IMR-90 (cell line): ENCODE measurements at regions not wholly inside any gene's neighbourhood (a gene's known extent, or its start where the extent isn't known, plus 50 kb on each side); places are given as distances from the start of the nearest gene placed in this dataset.

Source experiments
- ATAC-seq: fragments of 200-7000 bp; cut with Tn5 transposase; 2 replicates; pipeline ENCODE4 v1.9.1; 2020; ENCODE audit warnings: low read depth, mild to moderate bottlenecking, moderate library complexity
- BruUV-seq: library from RNA; stranded (reverse); fragments of 400-500 nt; replicated peaks from 2 replicates; lab custom pipeline; 2021; lab: Mats Ljungman, UMichigan
- CTCF ChIA-PET: fragments of 300-600 bp; formaldehyde crosslinking; extraction: SDS; loops from one replicate; lab custom pipeline; 2021; ENCODE audit warnings: antibody characterized with exemption; lab: Yijun Ruan, JAX
- POLR2A ChIA-PET: fragments of 300-600 bp; sonication (Branson Sonifier 250); formaldehyde crosslinking; loops from one replicate; lab custom pipeline; 2022; ENCODE audit warnings: antibody characterized with exemption; ENCODE audit not compliant: unreplicated experiment; lab: Charles Lee
- DNase-seq: peaks from one replicate; pipeline ENCODE4 v3.0.0; 2013
- H2AFZ ChIP-seq: replicated peaks from 2 replicates; pipeline ENCODE3; 2013; ENCODE audit warnings: low read length, mild to moderate bottlenecking; ENCODE audit not compliant: poor library complexity
- H2AK5ac ChIP-seq: 2 replicates; pipeline ENCODE4 v1.6.1; 2013; ENCODE audit warnings: low read depth, low read length, inconsistent platforms
- H2AK9ac ChIP-seq: replicated peaks from 2 replicates; pipeline ENCODE3; 2013; ENCODE audit warnings: mild to moderate bottlenecking, low read depth, low read length, moderate library complexity; ENCODE audit not compliant: poor library complexity
- H2BK120ac ChIP-seq: 2 replicates; pipeline ENCODE4 v1.6.1; 2013; ENCODE audit warnings: low read depth, low read length, inconsistent platforms
- H2BK15ac ChIP-seq: 3 replicates; pipeline ENCODE4 v1.6.1; 2013; ENCODE audit warnings: low read depth, low read length, inconsistent platforms
- H2BK20ac ChIP-seq: 2 replicates; pipeline ENCODE4 v1.6.1; 2013; ENCODE audit warnings: low read depth, mild to moderate bottlenecking, inconsistent platforms, low read length, moderate library complexity
- H2BK5ac ChIP-seq: 2 replicates; pipeline ENCODE4 v1.6.1; 2013; ENCODE audit warnings: mild to moderate bottlenecking, low read depth, low read length, inconsistent platforms; ENCODE audit not compliant: poor library complexity, severe bottlenecking
- H3K14ac ChIP-seq: replicated peaks from 2 replicates; pipeline ENCODE4 v1.6.1; 2013; ENCODE audit warnings: low read depth, low read length, inconsistent platforms
- H3K18ac ChIP-seq: 2 replicates; pipeline ENCODE4 v1.6.1; 2013; ENCODE audit warnings: low read depth, low read length, control low read depth
- H3K23ac ChIP-seq: 2 replicates; pipeline ENCODE4 v1.6.1; 2013; ENCODE audit warnings: low read depth, low read length, inconsistent platforms
- H3K27ac ChIP-seq: 2 replicates; pipeline ENCODE4 v1.5.1; 2013; ENCODE audit warnings: mild to moderate bottlenecking, control low read depth, low read length; ENCODE audit not compliant: insufficient read depth
- H3K27me3 ChIP-seq: 2 replicates; pipeline ENCODE4 v1.6.1; 2013; ENCODE audit warnings: low read length; ENCODE audit not compliant: control insufficient read depth, insufficient read depth
- H3K36me3 ChIP-seq: 2 replicates; pipeline ENCODE4 v1.6.1; 2013; ENCODE audit warnings: low read length, mixed read lengths; ENCODE audit not compliant: control insufficient read depth, insufficient read depth
- H3K4ac ChIP-seq: 2 replicates; pipeline ENCODE4 v1.6.1; 2013; ENCODE audit warnings: low read depth, low read length, inconsistent platforms
- H3K4me1 ChIP-seq: 2 replicates; pipeline ENCODE4 v1.6.1; 2013; ENCODE audit warnings: low read length, mixed read lengths; ENCODE audit not compliant: control insufficient read depth, insufficient read depth
- H3K4me2 ChIP-seq: 2 replicates; pipeline ENCODE4 v1.6.1; 2013; ENCODE audit warnings: low read depth, mild to moderate bottlenecking, control low read depth, low read length, moderate library complexity
- H3K4me3 ChIP-seq: 2 replicates; pipeline ENCODE4 v1.5.1; 2013; ENCODE audit warnings: low read depth, mild to moderate bottlenecking, control low read depth, low read length, moderate library complexity; ENCODE audit not compliant: insufficient read depth
- H3K56ac ChIP-seq: 2 replicates; pipeline ENCODE4 v1.6.1; 2013; ENCODE audit warnings: low read length, inconsistent platforms; ENCODE audit not compliant: insufficient read depth; ENCODE audit errors: extremely low read depth
- H3K79me1 ChIP-seq, 2 experiments: 2 replicates each; pipeline ENCODE4 v1.6.1; 2013; ENCODE audit warnings: low read length in 2 of 2, inconsistent platforms in 1 of 2, low read depth in 1 of 2
- H3K9ac ChIP-seq: 2 replicates; pipeline ENCODE4 v1.6.1; 2013; ENCODE audit warnings: low read depth, low read length, control low read depth
- H3K9me1 ChIP-seq: 2 replicates; pipeline ENCODE4 v1.6.1; 2013; ENCODE audit warnings: low read length, inconsistent platforms; ENCODE audit not compliant: insufficient read depth
- H3K9me3 ChIP-seq: 2 replicates; pipeline ENCODE4 v1.6.1; 2013; ENCODE audit warnings: low read length; ENCODE audit not compliant: control insufficient read depth, insufficient read depth
- H4K20me1 ChIP-seq: 2 replicates; pipeline ENCODE4 v1.6.1; 2013; ENCODE audit warnings: low read length, inconsistent platforms; ENCODE audit not compliant: insufficient read depth
- H4K5ac ChIP-seq: 2 replicates; pipeline ENCODE4 v1.6.1; 2013; ENCODE audit warnings: mild to moderate bottlenecking, low read depth, low read length, control low read depth
- H4K8ac ChIP-seq, 2 experiments: 2 replicates each; pipeline ENCODE4 v1.6.1; 2013; ENCODE audit warnings: low read depth in 2 of 2, low read length in 2 of 2, control low read depth in 1 of 2, inconsistent platforms in 1 of 2
- H4K91ac ChIP-seq: 2 replicates; pipeline ENCODE4 v1.6.1; 2013; ENCODE audit warnings: low read depth, low read length, inconsistent platforms; ENCODE audit not compliant: insufficient read depth
- BHLHE40 ChIP-seq: fragments of 150-350 bp; IDR thresholded peaks from 2 replicates; pipeline ENCODE4 v1.6.1; 2016; ENCODE audit warnings: mild to moderate bottlenecking, low read depth, low read length
- CEBPB ChIP-seq: IDR thresholded peaks from 2 replicates; pipeline ENCODE4 v1.6.1; 2012; ENCODE audit warnings: low read depth, low read length, improper control_type of control experiment
- CHD1 ChIP-seq: IDR thresholded peaks from 2 replicates; pipeline ENCODE4 v1.6.1; 2012; ENCODE audit warnings: low read depth, low read length, improper control_type of control experiment
- NFE2L2 ChIP-seq: fragments of 150-350 bp; IDR thresholded peaks from 2 replicates; pipeline ENCODE4 v1.6.1; 2016; ENCODE audit warnings: low read depth, mild to moderate bottlenecking, low read length
- POLR2A ChIP-seq: IDR thresholded peaks from 2 replicates; pipeline ENCODE4 v1.6.1; 2012; ENCODE audit warnings: mild to moderate bottlenecking, low read depth, low read length
- RAD21 ChIP-seq: IDR thresholded peaks from 2 replicates; pipeline ENCODE4 v1.6.1; 2012; ENCODE audit warnings: low read length, improper control_type of control experiment
- RCOR1 ChIP-seq: IDR thresholded peaks from 2 replicates; pipeline ENCODE4 v1.6.1; 2012; ENCODE audit warnings: mild to moderate bottlenecking, low read length, improper control_type of control experiment; ENCODE audit not compliant: insufficient replicate concordance
- RFX5 ChIP-seq: IDR thresholded peaks from 2 replicates; pipeline ENCODE4 v1.8.0; 2012; ENCODE audit warnings: low read depth, mild to moderate bottlenecking, low read length, moderate library complexity
- SMC3 ChIP-seq: fragments of 150-350 bp; IDR thresholded peaks from 2 replicates; pipeline ENCODE4 v1.6.1; 2016; ENCODE audit warnings: low read depth, mild to moderate bottlenecking, antibody characterized with exemption, low read length, moderate library complexity
- WGBS, 2 experiments: methylation state at CpG; one replicate each; pipeline versions ENCODE4 v1.1.5 to v1.1.7; 2013; ENCODE audit warnings: missing lambda C conversion rate in 2 of 2; ENCODE audit not compliant: insufficient read length in 1 of 2; ENCODE audit errors: extremely low coverage in 2 of 2; 5-methylcytosine and 5-hydroxymethylcytosine counted together
- dilution Hi-C: fragments of 300-500 bp; cut with HindIII; formaldehyde crosslinking; loops from one replicate; pipeline ENCODE4 v1.14.3; 2018; ENCODE audit warnings: low sequenced_read_pairs; ENCODE audit not compliant: unreplicated experiment
- in situ Hi-C: fragments of 300-500 bp; cut with MboI; formaldehyde crosslinking; loops from 3 replicates; pipeline ENCODE4 v1.14.3; 2019; ENCODE audit warnings: low sequenced_read_pairs, inconsistent platforms, mixed read lengths
- intact Hi-C: fragments of 100-400 bp; cut with micrococcal nuclease; formaldehyde crosslinking; loops from 2 replicates; pipeline ENCODE4 v1.10.0; 2022
- TF ChIP-seq, protein P1 (sequence below): conservative IDR thresholded peaks from 2 replicates; pipeline ENCODE4 v1.5.1; 2012; ENCODE audit warnings: mild to moderate bottlenecking, low read depth, low read length, improper control_type of control experiment
- TF ChIP-seq, protein P2 (sequence below): fragments of 150-350 bp; IDR thresholded peaks from 2 replicates; pipeline ENCODE4 v1.6.1; 2016; ENCODE audit warnings: low read depth, mild to moderate bottlenecking, low read length, moderate library complexity, borderline replicate concordance
- TF ChIP-seq, protein P3 (sequence below): fragments of 150-350 bp; IDR thresholded peaks from 2 replicates; pipeline ENCODE4 v1.6.1; 2017; ENCODE audit warnings: mild to moderate bottlenecking, antibody characterized with exemption, low read length, low read depth

DNA sequence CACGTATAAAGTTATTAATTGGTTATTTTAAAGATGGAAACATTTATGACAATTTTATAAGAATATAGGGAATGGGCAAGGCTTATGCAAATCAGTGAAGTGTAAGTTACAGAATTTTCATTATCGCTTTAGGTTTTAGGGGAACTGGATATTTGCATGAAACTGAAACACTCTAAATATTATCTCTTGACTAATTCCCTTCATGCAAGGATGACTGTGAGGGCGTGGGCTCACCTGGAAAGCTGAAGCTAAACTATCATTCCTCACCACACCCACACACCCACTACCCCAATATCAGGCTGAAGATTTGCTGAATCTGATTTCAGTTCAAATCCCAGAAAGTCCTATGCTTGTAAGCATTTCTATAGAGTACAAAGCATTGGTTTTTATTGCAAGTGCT is 81.7 kb upstream of the ARHGAP24 start:
- Histone ChIP-seq H2AK5ac (no peak overlapping the region), H3K36me3 (no peaks in the 10 kb centered on the region), H2AFZ (no peak overlapping the region), H3K79me1 (no peaks in the 10 kb centered on the region), H3K4ac (no peak overlapping the region), H3K4me2 (no peak overlapping the region), H3K18ac (no peak overlapping the region), H3K27me3 (no peaks in the 10 kb centered on the region), H2BK20ac (no peak overlapping the region), H3K9ac (no peak overlapping the region), H3K27ac (no peak overlapping the region), H3K23ac (no peak overlapping the region), H3K4me1 (no peaks in the 10 kb centered on the region), H3K56ac (no peak overlapping the region), H2BK120ac (no peak overlapping the region), H3K14ac (no peak overlapping the region), H2AK9ac (no peak overlapping the region), H3K4me3 (no peak overlapping the region), H4K20me1 (no peaks in the 10 kb centered on the region), H4K91ac (no peak overlapping the region), H4K8ac (no peak overlapping the region), H3K9me3 (no peaks in the 10 kb centered on the region), H4K5ac (no peak overlapping the region), H2BK5ac (no peak overlapping the region), H3K9me1 (no peaks in the 10 kb centered on the region), H2BK15ac (no peak overlapping the region)
- whole genome bisulfite sequencing, 2 experiments, result no CpG with 5 or more reads among the region's 3 CpGs
- POLR2A ChIA-PET, result no interaction called here
- CTCF ChIA-PET, result no interaction called here
- in situ Hi-C loops, result no loop called here
- no peak for DNase-seq
- intact Hi-C loops, result no loop called here
- no peak for ATAC-seq
- dilution Hi-C loops, result no loop called here
- no TSS peak for BruUV-seq
- TF ChIP-seq CHD1 (no peak), BHLHE40 (no peak), RAD21 (no peak), CEBPB (no peak), POLR2A (no peak), NFE2L2 (no peak), SMC3 (no peak), RCOR1 (no peak), RFX5 (no peak)
- TF ChIP-seq, protein P1, sequence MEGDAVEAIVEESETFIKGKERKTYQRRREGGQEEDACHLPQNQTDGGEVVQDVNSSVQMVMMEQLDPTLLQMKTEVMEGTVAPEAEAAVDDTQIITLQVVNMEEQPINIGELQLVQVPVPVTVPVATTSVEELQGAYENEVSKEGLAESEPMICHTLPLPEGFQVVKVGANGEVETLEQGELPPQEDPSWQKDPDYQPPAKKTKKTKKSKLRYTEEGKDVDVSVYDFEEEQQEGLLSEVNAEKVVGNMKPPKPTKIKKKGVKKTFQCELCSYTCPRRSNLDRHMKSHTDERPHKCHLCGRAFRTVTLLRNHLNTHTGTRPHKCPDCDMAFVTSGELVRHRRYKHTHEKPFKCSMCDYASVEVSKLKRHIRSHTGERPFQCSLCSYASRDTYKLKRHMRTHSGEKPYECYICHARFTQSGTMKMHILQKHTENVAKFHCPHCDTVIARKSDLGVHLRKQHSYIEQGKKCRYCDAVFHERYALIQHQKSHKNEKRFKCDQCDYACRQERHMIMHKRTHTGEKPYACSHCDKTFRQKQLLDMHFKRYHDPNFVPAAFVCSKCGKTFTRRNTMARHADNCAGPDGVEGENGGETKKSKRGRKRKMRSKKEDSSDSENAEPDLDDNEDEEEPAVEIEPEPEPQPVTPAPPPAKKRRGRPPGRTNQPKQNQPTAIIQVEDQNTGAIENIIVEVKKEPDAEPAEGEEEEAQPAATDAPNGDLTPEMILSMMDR, result no peak
- TF ChIP-seq, protein P2, sequence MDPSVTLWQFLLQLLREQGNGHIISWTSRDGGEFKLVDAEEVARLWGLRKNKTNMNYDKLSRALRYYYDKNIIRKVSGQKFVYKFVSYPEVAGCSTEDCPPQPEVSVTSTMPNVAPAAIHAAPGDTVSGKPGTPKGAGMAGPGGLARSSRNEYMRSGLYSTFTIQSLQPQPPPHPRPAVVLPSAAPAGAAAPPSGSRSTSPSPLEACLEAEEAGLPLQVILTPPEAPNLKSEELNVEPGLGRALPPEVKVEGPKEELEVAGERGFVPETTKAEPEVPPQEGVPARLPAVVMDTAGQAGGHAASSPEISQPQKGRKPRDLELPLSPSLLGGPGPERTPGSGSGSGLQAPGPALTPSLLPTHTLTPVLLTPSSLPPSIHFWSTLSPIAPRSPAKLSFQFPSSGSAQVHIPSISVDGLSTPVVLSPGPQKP, result no peak
- TF ChIP-seq, protein P3, sequence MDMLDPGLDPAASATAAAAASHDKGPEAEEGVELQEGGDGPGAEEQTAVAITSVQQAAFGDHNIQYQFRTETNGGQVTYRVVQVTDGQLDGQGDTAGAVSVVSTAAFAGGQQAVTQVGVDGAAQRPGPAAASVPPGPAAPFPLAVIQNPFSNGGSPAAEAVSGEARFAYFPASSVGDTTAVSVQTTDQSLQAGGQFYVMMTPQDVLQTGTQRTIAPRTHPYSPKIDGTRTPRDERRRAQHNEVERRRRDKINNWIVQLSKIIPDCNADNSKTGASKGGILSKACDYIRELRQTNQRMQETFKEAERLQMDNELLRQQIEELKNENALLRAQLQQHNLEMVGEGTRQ, result no peak
